Neural progenitor cell (in vitro differentiated cells): ENCODE measurements at regions not wholly inside any gene's neighbourhood (a gene's known extent, or its start where the extent isn't known, plus 50 kb on each side); places are given as distances from the start of the nearest gene placed in this dataset.

Experiments used
- DNase-seq: peaks from one replicate; pipeline ENCODE4 v3.0.0-alpha.2; 2016; ENCODE audit warnings: low spot score
- H2AFZ ChIP-seq: fragments of 200-600 bp; sonication (generic); replicated peaks from 2 replicates; pipeline ENCODE4 v1.6.1; 2016; ENCODE audit warnings: antibody characterized with exemption
- H3F3A ChIP-seq: fragments of 200-600 bp; sonication (generic); 2 replicates; pipeline ENCODE4 v1.6.1; 2016; ENCODE audit warnings: antibody characterized with exemption, low read depth
- H3K27ac ChIP-seq: fragments of 200-600 bp; sonication (generic); 2 replicates; pipeline ENCODE4 v1.5.1; 2016; ENCODE audit warnings: mild to moderate bottlenecking
- H3K27me3 ChIP-seq: fragments of 200-600 bp; sonication (generic); 2 replicates; pipeline ENCODE4 v1.6.1; 2016; ENCODE audit warnings: mild to moderate bottlenecking, moderate library complexity
- H3K36me3 ChIP-seq: fragments of 200-600 bp; sonication (generic); 2 replicates; pipeline ENCODE4 v1.5.1; 2016
- H3K4me1 ChIP-seq: fragments of 200-600 bp; sonication (generic); 2 replicates; pipeline ENCODE4 v1.6.1; 2016; ENCODE audit warnings: mixed run types
- H3K4me2 ChIP-seq: fragments of 200-600 bp; sonication (generic); 2 replicates; pipeline ENCODE4 v1.6.1; 2016
- H3K4me3 ChIP-seq: fragments of 200-600 bp; sonication (generic); 2 replicates; pipeline ENCODE4 v1.5.1; 2016
- H3K79me2 ChIP-seq: fragments of 200-600 bp; sonication (generic); 2 replicates; pipeline ENCODE4 v1.6.1; 2016; ENCODE audit warnings: low read depth
- H3K9ac ChIP-seq: fragments of 200-600 bp; sonication (generic); 2 replicates; pipeline ENCODE4 v1.6.1; 2016
- H3K9me3 ChIP-seq: fragments of 200-600 bp; sonication (generic); 2 replicates; pipeline ENCODE4 v1.5.1; 2016; ENCODE audit warnings: low read depth
- H4K20me1 ChIP-seq: fragments of 200-600 bp; sonication (generic); 2 replicates; pipeline ENCODE4 v1.6.1; 2016; ENCODE audit warnings: low read depth
- H3K27ac Mint-ChIP-seq: 3 replicates; pipeline ENCODE4 v1.8.0; 2021; ENCODE audit warnings: mixed read lengths
- H3K27me3 Mint-ChIP-seq: 2 replicates; pipeline ENCODE4 v1.8.0; 2022; ENCODE audit warnings: low read depth, mild to moderate bottlenecking, inconsistent platforms, moderate library complexity, mixed read lengths; ENCODE audit not compliant: insufficient read depth
- H3K36me3 Mint-ChIP-seq: 3 replicates; pipeline ENCODE4 v1.8.0; 2021; ENCODE audit warnings: mixed read lengths
- H3K4me1 Mint-ChIP-seq: 3 replicates; pipeline ENCODE4 v1.8.0; 2021; ENCODE audit warnings: mixed read lengths
- H3K4me3 Mint-ChIP-seq: 3 replicates; pipeline ENCODE4 v1.8.0; 2021; ENCODE audit warnings: mild to moderate bottlenecking, moderate library complexity, mixed read lengths
- H3K9me3 Mint-ChIP-seq: 3 replicates; pipeline ENCODE4 v1.8.0; 2020; ENCODE audit warnings: mixed read lengths
- CTCF ChIP-seq: fragments of 200-600 bp; sonication (generic); IDR thresholded peaks from 2 replicates; pipeline ENCODE4 v1.5.1; 2017; ENCODE audit warnings: antibody characterized with exemption, mild to moderate bottlenecking
- EZH2 ChIP-seq: fragments of 200-600 bp; sonication (generic); IDR thresholded peaks from 2 replicates; pipeline ENCODE4 v1.6.1; 2017; ENCODE audit warnings: antibody characterized with exemption, mild to moderate bottlenecking, moderate library complexity
- EZH2phosphoT487 ChIP-seq: fragments of 200-600 bp; sonication (generic); IDR thresholded peaks from 2 replicates; pipeline ENCODE4 v1.6.1; 2017; ENCODE audit warnings: antibody characterized with exemption

- no peak overlapping the region for H2AFZ ChIP-seq
- peaks cover 43% of the 10 kb centered on the region for H3K4me1 ChIP-seq
- peaks cover 36% of the 10 kb centered on the region for H3K4me1 Mint-ChIP-seq
- no peaks in the 10 kb centered on the region for H4K20me1 ChIP-seq
- H3K27ac ChIP-seq = no peak overlapping the region
- no peak for DNase-seq
- H3K79me2 ChIP-seq = no peaks in the 10 kb centered on the region
- no peaks in the 10 kb centered on the region for H3K36me3 ChIP-seq
- TF ChIP-seq EZH2 (no peak), EZH2phosphoT487 (no peak), CTCF (no peak)
- peaks cover 3% of the 10 kb centered on the region for H3K9me3 Mint-ChIP-seq
- H3F3A ChIP-seq = peaks cover 17% of the 10 kb centered on the region
- peaks cover 2% of the 10 kb centered on the region for H3K27me3 Mint-ChIP-seq
- no peak overlapping the region for H3K4me2 ChIP-seq
- no peaks in the 10 kb centered on the region for H3K36me3 Mint-ChIP-seq
- H3K4me3 ChIP-seq = no peak overlapping the region
- no peaks in the 10 kb centered on the region for H3K9me3 ChIP-seq
- H3K27me3 ChIP-seq = no peaks in the 10 kb centered on the region
- no peak overlapping the region for H3K9ac ChIP-seq
- no peak overlapping the region for H3K4me3 Mint-ChIP-seq
- no peak overlapping the region for H3K27ac Mint-ChIP-seq
Observed at GRCh38 chr3:34068505-34068904, 270.1 kb downstream of the PDCD6IP start.

- no peaks in the 10 kb centered on the region for H3K9me3 ChIP-seq
- H2AFZ ChIP-seq = no peak overlapping the region
- Mint-ChIP-seq H3K36me3 (no peaks in the 10 kb centered on the region), H3K9me3 (peaks cover 4% of the 10 kb centered on the region), H3K4me1 (peaks cover 40% of the 10 kb centered on the region), H3K4me3 (no peak overlapping the region), H3K27me3 (peaks cover 4% of the 10 kb centered on the region), H3K27ac (no peak overlapping the region)
- H4K20me1 ChIP-seq = no peaks in the 10 kb centered on the region
- no peaks in the 10 kb centered on the region for H3K36me3 ChIP-seq
- no peak overlapping the region for H3K27ac ChIP-seq
- no peak overlapping the region for H3K9ac ChIP-seq
- TF ChIP-seq EZH2 = no peak
- no peak for TF ChIP-seq EZH2phosphoT487
- TF ChIP-seq CTCF = no peak
- no peaks in the 10 kb centered on the region for H3K79me2 ChIP-seq
- no peaks in the 10 kb centered on the region for H3K27me3 ChIP-seq
- H3K4me1 ChIP-seq = peaks cover 52% of the 10 kb centered on the region
- H3F3A ChIP-seq = peaks cover 25% of the 10 kb centered on the region
- H3K4me3 ChIP-seq = no peak overlapping the region
- H3K4me2 ChIP-seq = no peak overlapping the region
- no peak for DNase-seq
Observed at GRCh38 chr3:34070831-34071585, 272.6 kb downstream of the PDCD6IP start.

GRCh38 chr3:34072297-34072696 lies 273.9 kb downstream of the PDCD6IP start:
- H3F3A ChIP-seq = peaks cover 25% of the 10 kb centered on the region
- no peak for DNase-seq
- no peak overlapping the region for H3K4me2 ChIP-seq
- no peaks in the 10 kb centered on the region for H4K20me1 ChIP-seq
- Mint-ChIP-seq H3K27me3 (peaks cover 9% of the 10 kb centered on the region), H3K9me3 (peaks cover 8% of the 10 kb centered on the region), H3K4me3 (no peak overlapping the region), H3K36me3 (no peaks in the 10 kb centered on the region), H3K27ac (no peak overlapping the region), H3K4me1 (peaks cover 49% of the 10 kb centered on the region)
- H3K9me3 ChIP-seq = no peaks in the 10 kb centered on the region
- no peaks in the 10 kb centered on the region for H3K36me3 ChIP-seq
- peaks cover 46% of the 10 kb centered on the region for H3K4me1 ChIP-seq
- no peaks in the 10 kb centered on the region for H3K79me2 ChIP-seq
- no peak overlapping the region for H2AFZ ChIP-seq
- no peaks in the 10 kb centered on the region for H3K27me3 ChIP-seq
- no peak for TF ChIP-seq EZH2phosphoT487
- no peak for TF ChIP-seq CTCF
- no peak for TF ChIP-seq EZH2
- H3K4me3 ChIP-seq = no peak overlapping the region
- no peak overlapping the region for H3K9ac ChIP-seq
- no peak overlapping the region for H3K27ac ChIP-seq
